ENCODE measurements at regions not wholly inside any gene's neighbourhood (a gene's known extent, or its start where the extent isn't known, plus 50 kb on each side); places are given as distances from the start of the nearest gene placed in this dataset.
"Not testable (repeated sequence)": the region's sequence is repeated elsewhere in the genome, so short reads cannot be mapped to it uniquely, and the experiment has no call there.

- peaks cover 0 to 8% of the 10 kb centered on the region in 2 donors for H3K36me3 Mint-ChIP-seq
- DNase-seq (no peak), ATAC-seq (ENCODE audit: low read depth in 2 of 2) (no peak)
- no peak overlapping the region for H3K4me3 Mint-ChIP-seq
- H3K27me3 Mint-ChIP-seq = peaks cover 9 to 34% (median 11%) of the 10 kb centered on the region in 3 donors
- H3K27ac Mint-ChIP-seq = peak overlapping the region in 1 of 6 donors; percentile 58
- H3K4me1 Mint-ChIP-seq = no peaks in the 10 kb centered on the region
- peaks cover 0 to 8% (median 6%) of the 10 kb centered on the region in 7 donors for H3K9me3 Mint-ChIP-seq
These were observed 176.3 kb downstream of the ATP23 start for GRCh38 chr12:58117667-58118066.

GRCh38 chr12:58125761-58126160, 184.4 kb downstream of the ATP23 start:
- ATAC-seq (ENCODE audit: low read depth in 2 of 2); H3K27ac Mint-ChIP-seq; DNase-seq; H3K36me3 Mint-ChIP-seq; H3K4me1 Mint-ChIP-seq; H3K4me3 Mint-ChIP-seq: not testable (repeated sequence)
- peaks cover 0 to 11% (median 7%) of the 10 kb centered on the region in 3 donors for H3K27me3 Mint-ChIP-seq
- H3K9me3 Mint-ChIP-seq = peaks cover 0 to 16% (median 8%) of the 10 kb centered on the region in 7 donors

- ATAC-seq (ENCODE audit: low read depth in 2 of 2) (no peak), DNase-seq (no peak)
- Mint-ChIP-seq H3K4me1 (no peaks in the 10 kb centered on the region), H3K27ac (no peak overlapping the region), H3K36me3 (no peaks in the 10 kb centered on the region), H3K27me3 (peaks cover 0 to 13% (median 11%) of the 10 kb centered on the region in 3 donors), H3K9me3 (peaks cover 0 to 12% (median 8%) of the 10 kb centered on the region in 7 donors), H3K4me3 (no peak overlapping the region)
These were observed 190.8 kb downstream of the ATP23 start for GRCh38 chr12:58131986-58132755.

GRCh38 chr12:58138424-58138823, 197.1 kb downstream of the ATP23 start:
- DNase-seq (no peak), ATAC-seq (ENCODE audit: low read depth in 2 of 2) (no peak)
- Mint-ChIP-seq H3K4me3 (no peak overlapping the region), H3K9me3 (peaks cover 0 to 10% (median 5%) of the 10 kb centered on the region in 7 donors), H3K27me3 (peaks cover 0 to 13% (median 11%) of the 10 kb centered on the region in 3 donors), H3K27ac (no peak overlapping the region), H3K36me3 (no peaks in the 10 kb centered on the region), H3K4me1 (no peaks in the 10 kb centered on the region)

GRCh38 chr12:58139894-58140293, 198.5 kb downstream of the ATP23 start:
- Mint-ChIP-seq H3K27ac (no peak overlapping the region), H3K4me1 (no peaks in the 10 kb centered on the region), H3K9me3 (peaks cover 0 to 10% (median 5%) of the 10 kb centered on the region in 7 donors), H3K4me3 (no peak overlapping the region), H3K27me3 (peaks cover 0 to 10% (median 8%) of the 10 kb centered on the region in 3 donors), H3K36me3 (no peaks in the 10 kb centered on the region)
- no peak for DNase-seq
- no peak for ATAC-seq (ENCODE audit: low read depth in 2 of 2)

GRCh38 chr12:58140395-58140794, 199.0 kb downstream of the ATP23 start:
- Mint-ChIP-seq H3K36me3 (no peaks in the 10 kb centered on the region), H3K9me3 (peaks cover 0 to 15% (median 5%) of the 10 kb centered on the region in 7 donors), H3K4me3 (no peak overlapping the region), H3K27ac (no peak overlapping the region), H3K27me3 (peaks cover 0 to 8% (median 8%) of the 10 kb centered on the region in 3 donors), H3K4me1 (no peaks in the 10 kb centered on the region)
- DNase-seq (no peak), ATAC-seq (ENCODE audit: low read depth in 2 of 2) (no peak)

GRCh38 chr12:58142991-58143390, 201.6 kb downstream of the ATP23 start:
- Mint-ChIP-seq H3K4me1 (no peaks in the 10 kb centered on the region), H3K9me3 (peaks cover 0 to 15% (median 6%) of the 10 kb centered on the region in 7 donors), H3K27ac (no peak overlapping the region), H3K4me3 (no peak overlapping the region), H3K27me3 (peaks cover 0 to 15% (median 13%) of the 10 kb centered on the region in 3 donors), H3K36me3 (peaks cover 0 to 8% of the 10 kb centered on the region in 2 donors)
- ATAC-seq (ENCODE audit: low read depth in 2 of 2) (no peak), DNase-seq (no peak)

- peaks cover 0 to 15% (median 6%) of the 10 kb centered on the region in 7 donors for H3K9me3 Mint-ChIP-seq
- no peak for ATAC-seq (ENCODE audit: low read depth in 2 of 2)
- DNase-seq = no peak
- H3K4me1 Mint-ChIP-seq = no peaks in the 10 kb centered on the region
- H3K27me3 Mint-ChIP-seq = peaks cover 3 to 15% (median 13%) of the 10 kb centered on the region in 3 donors
- peaks cover 0 to 8% of the 10 kb centered on the region in 2 donors for H3K36me3 Mint-ChIP-seq
- no peak overlapping the region for H3K27ac Mint-ChIP-seq
- H3K4me3 Mint-ChIP-seq = no peak overlapping the region
These were observed 202.2 kb downstream of the ATP23 start for GRCh38 chr12:58143498-58143995.

- H3K4me1 Mint-ChIP-seq = no peaks in the 10 kb centered on the region
- H3K27ac Mint-ChIP-seq = peak overlapping the region in 1 of 6 donors; percentile 17
- no peak overlapping the region for H3K4me3 Mint-ChIP-seq
- peaks cover 0 to 15% (median 6%) of the 10 kb centered on the region in 7 donors for H3K9me3 Mint-ChIP-seq
- H3K36me3 Mint-ChIP-seq = peaks cover 0 to 8% of the 10 kb centered on the region in 2 donors
- peaks cover 10 to 32% (median 20%) of the 10 kb centered on the region in 3 donors for H3K27me3 Mint-ChIP-seq
- ATAC-seq (ENCODE audit: low read depth in 2 of 2) = no peak
- no peak for DNase-seq
These were observed 207.0 kb downstream of the ATP23 start for GRCh38 chr12:58148405-58148804.

- no peak overlapping the region for H3K27ac Mint-ChIP-seq
These were observed 207.6 kb downstream of the ATP23 start for GRCh38 chr12:58148976-58149375.

GRCh38 chr12:58154359-58154758, 213.0 kb downstream of the ATP23 start:
- Mint-ChIP-seq H3K4me1 (no peaks in the 10 kb centered on the region), H3K4me3 (no peak overlapping the region), H3K27me3 (peaks cover 13 to 28% (median 23%) of the 10 kb centered on the region in 3 donors), H3K9me3 (peaks cover 0 to 2% (median 0%) of the 10 kb centered on the region in 7 donors), H3K27ac (no peak overlapping the region), H3K36me3 (no peaks in the 10 kb centered on the region)
- ATAC-seq (ENCODE audit: low read depth in 2 of 2) (no peak), DNase-seq (no peak)

More at GRCh38 chr12:58148976-58149375, 207.6 kb downstream of the ATP23 start:
- Mint-ChIP-seq H3K4me3 (no peak overlapping the region), H3K36me3 (peaks cover 0 to 8% of the 10 kb centered on the region in 2 donors), H3K27me3 (peaks cover 13 to 32% (median 20%) of the 10 kb centered on the region in 3 donors), H3K4me1 (no peaks in the 10 kb centered on the region), H3K9me3 (peaks cover 0 to 15% (median 6%) of the 10 kb centered on the region in 7 donors)
- ATAC-seq (ENCODE audit: low read depth in 2 of 2) (no peak), DNase-seq (no peak)

- Mint-ChIP-seq H3K4me3 (no peak overlapping the region), H3K4me1 (no peaks in the 10 kb centered on the region), H3K27ac (peak overlapping the region in 1 of 6 donors; percentile 13), H3K27me3 (peaks cover 12 to 33% (median 22%) of the 10 kb centered on the region in 3 donors), H3K36me3 (no peaks in the 10 kb centered on the region), H3K9me3 (peaks cover 0 to 2% (median 0%) of the 10 kb centered on the region in 7 donors)
- ATAC-seq (ENCODE audit: low read depth in 2 of 2) = no peak
- DNase-seq = no peak
These were observed 215.3 kb downstream of the ATP23 start for GRCh38 chr12:58156697-58157096.

- peaks cover 12 to 20% (median 15%) of the 10 kb centered on the region in 3 donors for H3K27me3 Mint-ChIP-seq
- no peak overlapping the region for H3K4me3 Mint-ChIP-seq
- no peaks in the 10 kb centered on the region for H3K36me3 Mint-ChIP-seq
- H3K9me3 Mint-ChIP-seq = no peaks in the 10 kb centered on the region
- ATAC-seq (ENCODE audit: low read depth in 2 of 2) = no peak
- H3K27ac Mint-ChIP-seq = no peak overlapping the region
- no peaks in the 10 kb centered on the region for H3K4me1 Mint-ChIP-seq
- DNase-seq = no peak
These were observed 218.6 kb downstream of the ATP23 start for GRCh38 chr12:58159941-58160340.

- ATAC-seq (ENCODE audit: low read depth in 2 of 2) (no peak), DNase-seq (no peak)
- no peaks in the 10 kb centered on the region for H3K36me3 Mint-ChIP-seq
- peaks cover 14 to 23% (median 20%) of the 10 kb centered on the region in 3 donors for H3K27me3 Mint-ChIP-seq
- H3K27ac Mint-ChIP-seq = no peak overlapping the region
- H3K4me3 Mint-ChIP-seq = no peak overlapping the region
- H3K4me1 Mint-ChIP-seq = no peaks in the 10 kb centered on the region
- H3K9me3 Mint-ChIP-seq = peaks cover 0 to 2% (median 0%) of the 10 kb centered on the region in 7 donors
These were observed 220.4 kb downstream of the ATP23 start for GRCh38 chr12:58161773-58162172.
